Gastrocnemius medialis (tissue), 4 donors: ENCODE measurements at regions not wholly inside any gene's neighbourhood (a gene's known extent, or its start where the extent isn't known, plus 50 kb on each side); places are given as distances from the start of the nearest gene placed in this dataset.

ENCODE experiments used
- ATAC-seq, 2 donors: fragments of 150-250 bp; one replicate each; pipeline ENCODE4 v1.9.1; 2016
- DNase-seq, 2 donors: peaks; one replicate each; pipeline ENCODE4 v3.0.0-alpha.2; 2019
- H3K27ac ChIP-seq, 4 donors: fragments of 200-600 bp; sonication (generic); 1 replicate in 1 of 4; 2 replicates in 3 of 4; pipeline ENCODE4 v1.5.1; 2016 to 2018; ENCODE audit warnings: mild to moderate bottlenecking in 2 of 4, moderate library complexity in 1 of 4
- H3K27me3 ChIP-seq, 3 donors: fragments of 200-600 bp; sonication (generic) in 2 of 3; 1 replicate in 1 of 3; 2 replicates in 2 of 3; pipeline versions ENCODE4 v1.5.1 to v1.6.0; 2016 to 2019; ENCODE audit warnings: mild to moderate bottlenecking in 1 of 3, moderate library complexity in 1 of 3
- H3K36me3 ChIP-seq, 2 donors: fragments of 200-600 bp; sonication (generic) in 1 of 2; one replicate each; pipeline ENCODE4 v1.5.1; 2017 to 2018
- H3K4me1 ChIP-seq, 2 donors: fragments of 200-600 bp; sonication (generic) in 1 of 2; one replicate each; pipeline ENCODE4 v1.5.1; 2016 to 2017; ENCODE audit warnings: mild to moderate bottlenecking in 2 of 2
- H3K4me3 ChIP-seq, 4 donors: fragments of 200-600 bp; sonication (generic) in 3 of 4; 1 replicate in 1 of 4; 2 replicates in 3 of 4; pipeline ENCODE4 v1.5.1; 2016 to 2019; ENCODE audit warnings: mild to moderate bottlenecking in 2 of 4
- H3K9me3 ChIP-seq, 3 donors: fragments of 200-600 bp; sonication (generic) in 2 of 3; 1 replicate in 1 of 3; 2 replicates in 2 of 3; pipeline ENCODE4 v1.5.1; 2016 to 2019
- POLR2A ChIP-seq, 2 donors: fragments of 450-650 bp; IDR thresholded peaks; one replicate each; pipeline ENCODE4 v1.6.1; 2017; ENCODE audit warnings: antibody characterized with exemption in 2 of 2, mild to moderate bottlenecking in 2 of 2, moderate library complexity in 2 of 2
- in situ Hi-C, 4 donors: fragments of 200-750 bp; cut with MboI; loops; one replicate each; pipeline versions ENCODE4 v1.15.0 to v1.8.0; 2017; ENCODE audit warnings: low sequenced_read_pairs in 4 of 4
- intact Hi-C: fragments of 100-400 bp; cut with DNase I; formaldehyde crosslinking; loops from one replicate; pipeline ENCODE4 v1.15.1; 2023; ENCODE audit warnings: low total_unique reads
- TF ChIP-seq, protein P1 (sequence below), 5 experiments: fragments of 450-650 bp in 3 of 5; fragments of 200-600 bp in 2 of 5; sonication (generic) in 2 of 5; IDR thresholded peaks in 4 of 5; conservative IDR thresholded peaks in 1 of 5; 1 replicate in 4 of 5; 2 replicates in 1 of 5; pipeline ENCODE4 v1.5.1; 2016 to 2019; ENCODE audit warnings: antibody characterized with exemption in 5 of 5, mild to moderate bottlenecking in 3 of 5, moderate library complexity in 3 of 5

DNA sequence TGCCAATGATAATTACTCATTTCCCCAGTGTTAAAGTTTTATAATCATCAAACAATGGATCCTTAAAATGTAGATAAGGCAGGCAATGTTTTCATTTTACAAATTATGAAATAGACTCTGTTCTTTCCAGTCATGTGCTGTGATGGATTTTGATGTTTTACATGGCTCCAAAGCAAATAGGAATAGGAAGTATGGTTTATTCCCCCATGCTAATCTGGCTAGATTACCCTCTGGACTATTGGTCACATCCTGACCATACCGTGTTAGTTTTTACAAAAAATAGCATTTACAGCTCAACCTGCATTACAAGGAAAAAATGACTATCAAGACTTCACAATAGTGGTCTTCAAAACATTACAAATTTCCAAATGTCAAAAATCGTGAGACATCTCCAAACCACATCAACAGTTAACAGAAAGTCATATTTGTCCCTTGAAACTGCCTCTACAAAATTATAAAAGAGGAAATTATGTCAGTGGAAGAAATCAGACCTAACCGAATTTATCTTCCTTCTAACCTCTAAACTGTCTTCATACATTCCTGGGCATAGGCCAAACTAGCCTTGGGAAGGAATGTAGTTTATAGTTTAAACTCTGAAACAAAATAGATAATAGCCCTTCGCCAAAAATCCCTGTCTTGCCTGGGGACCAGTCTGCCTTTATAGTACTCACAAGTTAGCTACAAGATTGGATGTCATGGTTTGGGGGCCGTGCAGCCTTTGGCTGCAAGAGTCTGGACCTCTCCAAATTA is 1941.2 kb upstream of the CELF4 start:
- no peaks in the 10 kb centered on the region for H3K36me3 ChIP-seq
- DNase-seq (no peak), ATAC-seq (no peak)
- H3K9me3 ChIP-seq = no peaks in the 10 kb centered on the region
- H3K4me3 ChIP-seq = no peak overlapping the region
- H3K27ac ChIP-seq = no peak overlapping the region
- intact Hi-C loops = no loop called here
- H3K27me3 ChIP-seq = no peaks in the 10 kb centered on the region
- in situ Hi-C loops = no loop called here
- no peaks in the 10 kb centered on the region for H3K4me1 ChIP-seq
- TF ChIP-seq, protein P1, sequence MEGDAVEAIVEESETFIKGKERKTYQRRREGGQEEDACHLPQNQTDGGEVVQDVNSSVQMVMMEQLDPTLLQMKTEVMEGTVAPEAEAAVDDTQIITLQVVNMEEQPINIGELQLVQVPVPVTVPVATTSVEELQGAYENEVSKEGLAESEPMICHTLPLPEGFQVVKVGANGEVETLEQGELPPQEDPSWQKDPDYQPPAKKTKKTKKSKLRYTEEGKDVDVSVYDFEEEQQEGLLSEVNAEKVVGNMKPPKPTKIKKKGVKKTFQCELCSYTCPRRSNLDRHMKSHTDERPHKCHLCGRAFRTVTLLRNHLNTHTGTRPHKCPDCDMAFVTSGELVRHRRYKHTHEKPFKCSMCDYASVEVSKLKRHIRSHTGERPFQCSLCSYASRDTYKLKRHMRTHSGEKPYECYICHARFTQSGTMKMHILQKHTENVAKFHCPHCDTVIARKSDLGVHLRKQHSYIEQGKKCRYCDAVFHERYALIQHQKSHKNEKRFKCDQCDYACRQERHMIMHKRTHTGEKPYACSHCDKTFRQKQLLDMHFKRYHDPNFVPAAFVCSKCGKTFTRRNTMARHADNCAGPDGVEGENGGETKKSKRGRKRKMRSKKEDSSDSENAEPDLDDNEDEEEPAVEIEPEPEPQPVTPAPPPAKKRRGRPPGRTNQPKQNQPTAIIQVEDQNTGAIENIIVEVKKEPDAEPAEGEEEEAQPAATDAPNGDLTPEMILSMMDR (IDR thresholded peaks at IDR 0.05 in 4 of 5, conservative IDR thresholded peaks at IDR 0.05 in 1 of 5) = no peak
- TF ChIP-seq POLR2A (IDR thresholded peaks at IDR 0.05) = no peak

GRCh38 chr18:39500306-39500705 is 1934.7 kb upstream of the CELF4 start:
- no peak for ATAC-seq
- in situ Hi-C loops = no loop called here

DNA sequence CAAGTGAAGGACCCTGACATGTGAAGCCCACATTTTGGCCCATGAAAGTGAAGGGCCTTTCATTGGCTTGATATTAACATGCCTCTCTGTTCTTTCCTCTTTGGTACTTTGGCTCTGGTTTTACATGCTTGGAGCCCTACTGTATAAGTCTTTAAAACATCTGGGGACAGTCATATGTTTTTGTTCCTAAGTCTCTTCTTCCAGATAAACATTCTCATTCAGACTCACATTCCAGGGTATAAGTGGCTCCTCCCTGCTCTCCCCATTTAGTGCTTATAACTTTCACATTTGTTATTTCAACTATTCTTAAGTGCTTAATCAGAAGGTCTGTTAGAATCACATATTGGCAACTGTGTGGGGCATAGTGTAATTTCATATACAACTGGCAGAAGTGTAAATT is 1932.2 kb upstream of the CELF4 start:
- intact Hi-C loops = no loop called here
- H3K27ac ChIP-seq = no peak overlapping the region

More at GRCh38 chr18:39500306-39500705, 1934.7 kb upstream of the CELF4 start:
- no peak overlapping the region for H3K27ac ChIP-seq
- no peaks in the 10 kb centered on the region for H3K9me3 ChIP-seq
- no peak overlapping the region for H3K4me3 ChIP-seq
- intact Hi-C loops = no loop called here
- no peaks in the 10 kb centered on the region for H3K36me3 ChIP-seq
- H3K27me3 ChIP-seq = no peaks in the 10 kb centered on the region
- no peak for DNase-seq
- H3K4me1 ChIP-seq = no peaks in the 10 kb centered on the region
- no peak for TF ChIP-seq POLR2A (IDR thresholded peaks at IDR 0.05)
- TF ChIP-seq, protein P1 (IDR thresholded peaks at IDR 0.05 in 4 of 5, conservative IDR thresholded peaks at IDR 0.05 in 1 of 5) = no peak

DNA sequence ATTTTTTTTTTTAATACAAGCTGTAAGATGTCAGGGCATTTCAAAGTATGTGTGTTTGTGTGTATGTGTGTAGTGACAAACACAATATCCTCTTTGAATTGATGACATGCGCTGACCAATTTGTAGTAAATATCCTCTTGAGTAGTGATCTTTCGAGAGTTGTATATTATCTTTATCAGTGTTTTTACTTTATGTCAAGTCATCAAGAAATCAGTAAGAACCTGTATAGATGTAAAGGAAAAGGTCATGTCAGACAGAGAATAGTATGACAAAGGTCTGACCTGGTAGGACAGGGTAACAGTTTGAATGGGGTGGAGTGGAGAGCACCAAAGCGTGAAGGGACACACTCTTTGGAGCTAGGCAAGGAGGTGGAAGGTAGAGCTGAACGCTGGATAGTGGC is 1931.4 kb upstream of the CELF4 start:
- TF ChIP-seq POLR2A (IDR thresholded peaks at IDR 0.05) = no peak
- TF ChIP-seq, protein P1 (IDR thresholded peaks at IDR 0.05 in 4 of 5, conservative IDR thresholded peaks at IDR 0.05 in 1 of 5) = no peak
- H3K4me1 ChIP-seq = no peaks in the 10 kb centered on the region
- H3K9me3 ChIP-seq = no peaks in the 10 kb centered on the region
- intact Hi-C loops = no loop called here
- no peak overlapping the region for H3K4me3 ChIP-seq
- ATAC-seq = no peak
- H3K27ac ChIP-seq = no peak overlapping the region
- no peak for DNase-seq
- H3K36me3 ChIP-seq = no peaks in the 10 kb centered on the region
- H3K27me3 ChIP-seq = no peaks in the 10 kb centered on the region
- in situ Hi-C loops = no loop called here

More for the DNA sequence above, 1932.2 kb upstream of the CELF4 start:
- no peaks in the 10 kb centered on the region for H3K9me3 ChIP-seq
- ATAC-seq (no peak), DNase-seq (no peak)
- H3K4me3 ChIP-seq = no peak overlapping the region
- in situ Hi-C loops = no loop called here
- TF ChIP-seq, protein P1 (IDR thresholded peaks at IDR 0.05 in 4 of 5, conservative IDR thresholded peaks at IDR 0.05 in 1 of 5) = no peak
- no peak for TF ChIP-seq POLR2A (IDR thresholded peaks at IDR 0.05)
- H3K4me1 ChIP-seq = no peaks in the 10 kb centered on the region
- H3K27me3 ChIP-seq = no peaks in the 10 kb centered on the region
- no peaks in the 10 kb centered on the region for H3K36me3 ChIP-seq
